C1 segment of cervical spinal cord (tissue), 14 donors: ENCODE measurements at regions not wholly inside any gene's neighbourhood (a gene's known extent, or its start where the extent isn't known, plus 50 kb on each side); places are given as distances from the start of the nearest gene placed in this dataset.

Source experiments
- DNase-seq, 14 donors: peaks; one replicate each; lab custom pipeline; 2025; lab: John Stamatoyannopoulos, UW

DNA sequence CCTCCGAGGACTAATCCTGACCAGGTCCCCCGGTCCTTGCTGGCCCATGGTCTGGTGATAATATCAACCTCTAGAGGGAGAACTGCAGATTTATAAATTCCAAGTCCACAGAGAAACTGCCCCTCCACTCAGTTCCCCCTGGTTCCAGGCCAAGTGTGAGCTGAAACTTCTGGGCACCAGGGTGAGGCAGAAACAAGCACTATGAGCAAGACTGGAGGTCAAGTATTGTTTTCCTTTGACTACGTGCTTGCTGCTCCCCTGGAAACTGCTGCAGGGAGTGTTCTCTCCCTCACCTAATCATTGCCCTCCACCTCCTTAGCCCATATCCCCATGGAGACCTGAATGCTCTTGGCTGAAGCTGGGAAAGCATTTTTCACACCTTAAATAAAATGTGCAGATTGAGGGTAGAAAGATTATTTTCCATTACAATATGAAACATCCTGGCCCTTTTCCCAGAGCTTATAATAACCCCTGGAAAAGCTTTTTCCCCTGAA lies 135.2 kb downstream of the RDH14 start:
- DNase-seq = no peak

DNA sequence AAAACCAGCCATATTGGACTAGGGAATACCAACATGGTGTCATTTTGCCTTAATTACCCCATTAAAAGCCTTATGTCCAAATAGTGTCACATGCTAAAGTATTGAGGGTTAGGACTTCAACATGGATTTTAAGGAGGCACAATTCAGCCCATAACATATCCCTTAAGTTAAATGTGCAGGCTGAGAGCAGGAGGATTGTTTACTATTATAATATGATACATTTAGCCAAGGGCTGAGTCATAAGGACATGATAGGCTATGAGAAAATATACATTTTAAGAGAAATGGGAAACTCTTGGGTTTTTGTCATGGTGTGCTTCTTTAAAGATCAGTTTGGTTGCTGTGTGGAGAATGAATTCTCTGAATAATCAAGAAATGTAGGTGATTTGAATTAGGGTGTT lies 136.8 kb downstream of the RDH14 start:
- DNase-seq = no peak

DNA sequence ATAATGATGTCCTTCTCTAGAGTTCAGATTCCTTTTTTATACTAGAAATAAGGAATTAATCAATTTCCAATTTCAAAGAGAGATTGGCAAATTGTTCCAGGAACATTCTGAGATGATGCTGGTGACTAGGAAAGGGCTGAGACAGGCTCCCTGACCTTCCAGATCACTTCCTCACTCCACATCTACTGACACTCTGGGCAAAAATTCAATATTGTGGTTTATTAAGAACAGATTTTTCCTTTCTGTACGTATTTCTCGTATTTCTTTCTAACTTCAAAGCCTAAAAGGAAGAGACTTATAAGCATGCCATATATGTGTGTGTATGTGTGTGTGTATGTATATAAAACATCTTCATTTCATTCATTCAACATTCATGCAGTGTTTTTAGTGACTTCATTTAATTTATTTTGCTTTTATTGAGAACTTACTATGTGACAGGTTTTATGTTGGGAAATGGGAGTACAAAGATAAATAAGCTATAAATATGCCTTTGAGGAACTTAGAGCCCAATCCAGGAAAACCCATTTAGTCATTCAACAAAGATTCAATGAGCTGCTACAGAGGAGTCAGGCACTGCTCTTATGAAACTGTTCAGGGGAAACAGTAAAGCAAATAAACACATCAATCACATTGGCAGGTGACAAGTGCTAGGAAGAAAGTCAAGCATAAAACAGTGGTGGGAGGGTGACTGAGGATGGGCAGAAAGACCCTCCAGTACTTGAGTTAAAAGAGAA lies 137.9 kb downstream of the RDH14 start:
- DNase-seq = no peak

DNA sequence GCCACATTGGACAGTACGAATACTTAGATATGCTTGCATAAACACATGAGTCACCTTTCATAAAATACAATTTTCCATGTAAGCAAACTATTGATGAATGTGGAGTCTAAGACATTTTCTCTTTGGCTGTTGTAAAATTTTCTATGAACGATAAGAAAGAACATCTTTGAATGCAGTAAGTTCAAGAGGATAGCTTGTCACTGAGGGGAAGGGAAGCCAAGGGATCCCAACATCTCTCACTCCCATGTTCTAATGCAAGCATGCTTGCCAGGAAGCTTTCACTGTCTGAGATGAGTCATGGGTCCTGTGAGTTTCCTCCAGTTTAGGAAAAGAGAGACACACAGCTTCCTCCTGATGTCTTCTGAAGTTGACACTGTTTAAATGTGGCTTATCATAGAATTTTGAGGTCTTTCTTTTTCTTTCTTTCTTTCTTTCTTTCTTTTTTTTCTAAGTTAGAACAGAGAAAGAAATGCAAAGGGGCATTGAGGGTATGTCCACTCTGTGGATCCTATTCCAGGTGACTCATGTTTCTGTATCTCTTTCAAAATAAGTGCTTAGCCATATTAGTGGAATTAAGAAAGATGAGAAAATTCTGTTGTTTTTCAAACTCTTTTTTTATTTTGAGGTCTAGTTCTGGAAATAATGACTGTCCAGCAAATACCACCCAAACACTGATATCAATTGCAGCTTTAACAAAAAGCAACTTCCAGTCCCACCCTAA lies 146.6 kb downstream of the RDH14 start:
- DNase-seq = no peak

DNA sequence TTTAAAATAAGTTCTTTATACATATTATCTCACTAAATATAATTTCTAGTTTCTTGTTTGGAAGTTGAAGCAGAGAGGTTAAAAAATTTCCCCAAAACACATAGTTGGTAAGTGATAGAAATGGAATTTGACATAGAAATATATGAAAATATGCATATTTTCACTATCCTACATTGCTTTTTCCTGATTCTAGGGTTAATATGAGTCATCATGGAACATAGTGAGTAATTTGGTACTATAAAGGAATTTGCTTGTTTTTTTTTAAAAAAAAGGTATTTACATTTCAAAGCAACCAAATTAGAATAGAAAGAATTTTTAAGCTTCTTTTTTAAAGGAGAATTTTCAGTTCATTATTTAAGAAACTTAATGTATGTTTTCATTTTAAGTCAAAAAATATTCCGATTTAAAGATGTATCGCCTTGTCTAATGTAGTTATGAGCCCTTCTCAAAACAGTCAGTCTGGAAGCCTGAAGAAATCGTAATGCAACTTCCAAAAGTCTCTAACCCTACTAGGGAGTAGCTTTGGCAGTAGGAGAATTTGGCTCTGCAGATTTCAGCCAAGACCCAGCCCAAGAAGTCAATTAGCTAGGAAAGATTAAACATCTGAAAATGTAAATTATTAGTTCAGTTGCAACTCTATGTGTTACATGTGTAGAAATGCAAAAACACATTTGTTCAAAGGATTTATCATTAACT lies 147.3 kb downstream of the RDH14 start:
- DNase-seq = no peak

DNA sequence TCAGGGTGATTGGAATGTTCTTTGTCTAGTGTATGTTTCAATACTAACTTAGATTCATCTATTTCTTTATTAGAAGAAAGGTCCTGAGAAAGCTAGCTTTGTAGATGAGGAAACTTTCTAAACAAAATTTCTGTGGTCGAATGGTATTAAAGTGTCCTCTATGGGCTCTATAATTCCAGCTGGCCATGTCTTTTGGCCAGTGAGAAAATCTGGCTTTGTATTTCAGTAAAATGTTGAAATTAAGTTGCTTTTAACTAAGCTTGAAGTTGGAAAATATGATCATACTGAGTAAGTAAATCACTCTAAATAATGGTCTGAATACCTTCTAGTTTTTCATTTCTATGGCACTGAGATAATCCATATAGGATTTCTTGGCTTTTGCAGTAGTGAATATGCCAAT lies 148.8 kb downstream of the RDH14 start:
- DNase-seq = no peak

DNA sequence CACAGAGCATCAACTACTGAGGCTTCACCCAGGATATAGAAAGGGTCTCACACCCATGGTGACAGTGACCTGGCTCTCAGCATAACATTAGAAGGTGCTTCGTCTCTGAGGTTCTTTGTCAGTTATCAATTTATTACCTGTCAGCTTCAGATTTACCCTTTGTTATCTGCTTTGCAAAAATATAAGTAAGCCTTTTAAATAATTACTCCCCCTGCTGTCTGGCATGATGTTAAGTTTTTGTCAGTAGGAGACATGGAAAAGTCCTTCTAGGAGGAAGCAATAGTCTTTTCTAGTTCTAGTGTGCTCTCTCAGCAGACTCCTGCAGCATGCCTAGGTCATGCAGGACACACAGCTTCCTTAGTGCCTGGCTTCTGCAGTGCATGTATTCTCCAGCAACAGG lies 149.9 kb downstream of the RDH14 start:
- DNase-seq = no peak

DNA sequence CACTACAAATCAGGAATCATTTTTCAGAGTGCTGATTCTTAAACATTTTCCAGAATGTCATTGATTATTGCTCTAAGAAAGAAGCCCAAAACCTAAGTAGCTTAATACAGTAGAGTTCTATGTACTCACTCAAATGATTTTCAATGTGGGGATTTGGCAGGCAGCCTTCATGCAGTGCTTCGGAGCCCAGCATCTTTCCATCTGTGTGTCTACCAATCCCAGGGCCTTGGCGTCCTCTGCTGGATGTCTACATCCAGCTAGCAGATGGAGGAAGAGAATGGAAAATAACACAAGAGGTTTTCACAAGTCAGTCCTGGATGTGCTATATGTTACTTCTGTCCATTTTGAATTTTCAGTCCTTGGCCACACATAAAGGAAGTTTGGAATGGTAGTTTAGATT lies 151.8 kb downstream of the RDH14 start:
- DNase-seq = no peak

DNA sequence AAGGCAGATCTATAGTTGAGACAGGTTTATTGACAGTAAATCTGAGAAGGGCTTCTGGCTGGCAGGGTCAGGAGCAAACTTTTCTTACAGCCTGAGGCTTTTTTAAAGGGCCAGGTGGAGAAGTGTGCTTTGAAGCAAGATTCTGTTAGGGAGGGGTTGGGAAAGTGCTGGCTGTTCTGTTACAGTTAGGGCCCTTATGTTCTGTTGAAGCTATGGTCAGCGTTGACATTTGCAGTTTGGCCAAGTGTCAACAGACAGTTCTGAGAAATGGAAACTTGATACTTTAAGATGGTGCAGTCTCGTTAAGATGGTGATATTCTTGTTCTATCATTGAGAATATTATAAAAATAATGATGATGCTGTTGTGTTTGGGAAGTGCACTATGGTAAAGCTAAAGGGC lies 154.2 kb downstream of the RDH14 start:
- no peak for DNase-seq

DNA sequence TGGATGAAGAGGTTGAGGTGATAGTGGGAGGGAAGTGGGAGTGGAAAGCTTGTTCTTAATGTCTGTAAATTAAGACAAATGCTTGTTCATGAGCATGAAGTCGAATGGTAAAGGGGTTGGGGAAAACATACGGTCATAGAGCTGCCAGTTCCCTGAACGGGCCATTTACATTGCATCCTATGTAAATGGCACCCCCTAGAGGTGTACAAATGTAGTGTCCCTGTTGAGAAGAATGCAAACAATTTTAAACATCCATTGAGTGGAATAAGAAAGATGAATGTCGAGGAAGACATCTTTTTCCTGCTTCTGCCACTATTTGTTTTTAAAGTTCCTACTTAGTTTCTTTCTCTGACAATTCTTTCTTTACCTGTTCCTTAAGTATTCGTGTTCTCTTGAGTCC lies 155.7 kb downstream of the RDH14 start:
- no peak for DNase-seq

DNA sequence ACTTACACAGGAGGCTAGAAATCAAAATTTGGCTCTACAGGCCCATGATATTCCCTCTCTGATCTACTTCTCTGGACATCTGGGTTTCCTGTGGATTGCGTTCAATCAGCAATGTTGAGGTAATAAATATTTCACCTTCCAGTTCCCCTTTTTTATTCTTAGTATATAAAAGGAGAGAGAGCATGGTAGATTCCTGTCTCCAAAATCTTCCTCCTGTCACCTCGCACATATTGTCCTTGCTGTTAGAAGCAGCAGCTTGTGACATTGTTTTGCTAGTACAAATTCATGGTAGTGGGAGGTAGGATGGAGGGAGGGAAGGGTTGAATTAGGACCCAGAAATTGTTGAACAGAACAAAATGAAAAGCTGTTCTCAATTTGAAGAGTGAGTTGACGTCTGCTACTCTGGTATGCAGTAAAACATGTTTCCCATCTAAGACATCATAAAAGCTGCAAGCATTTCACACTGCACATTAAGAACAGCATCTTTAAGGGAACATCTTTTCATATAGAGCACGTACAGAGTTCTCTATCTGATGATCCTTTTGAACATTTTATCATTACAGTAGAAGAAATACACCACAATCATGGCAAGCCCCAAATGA lies 156.4 kb downstream of the RDH14 start:
- no peak for DNase-seq

DNA sequence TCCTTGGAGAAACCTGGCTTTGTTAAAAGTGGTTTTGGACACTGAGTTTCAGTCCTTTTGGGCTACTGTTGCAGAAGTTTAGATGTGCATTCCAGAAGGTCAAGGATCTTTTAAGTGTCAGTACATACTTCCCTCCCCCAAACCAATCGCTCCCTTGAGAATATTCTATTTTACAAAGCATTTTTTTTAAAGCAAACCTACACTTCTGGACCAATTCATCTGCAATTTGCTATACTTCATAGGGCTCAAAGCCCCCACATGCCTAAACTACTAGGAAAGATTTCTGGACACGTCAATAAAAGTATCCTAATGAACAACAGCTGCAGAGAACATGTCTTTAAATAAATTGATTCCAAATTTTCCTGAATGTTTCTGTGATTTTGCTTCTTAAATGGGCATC lies 157.6 kb downstream of the RDH14 start:
- DNase-seq = no peak

DNA sequence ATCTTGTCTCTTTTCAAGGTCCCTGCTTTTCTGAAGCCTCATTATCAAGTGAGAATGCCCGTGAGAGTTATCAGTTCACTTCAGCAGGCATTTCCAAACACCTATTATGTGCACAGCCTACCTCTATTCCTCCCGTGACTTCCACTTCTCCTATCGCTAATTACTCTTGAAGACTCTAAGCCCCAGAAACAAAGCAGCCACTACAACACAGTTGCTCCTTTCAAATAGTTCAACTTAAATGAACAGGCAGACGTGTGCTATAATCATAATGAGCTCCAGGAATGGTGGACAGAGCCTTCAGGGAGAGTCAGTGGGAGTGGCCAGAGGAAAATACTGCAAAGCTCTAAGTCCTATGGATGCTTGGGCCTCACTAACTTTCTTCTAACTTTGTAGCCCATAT lies 159.0 kb downstream of the RDH14 start:
- DNase-seq = no peak

DNA sequence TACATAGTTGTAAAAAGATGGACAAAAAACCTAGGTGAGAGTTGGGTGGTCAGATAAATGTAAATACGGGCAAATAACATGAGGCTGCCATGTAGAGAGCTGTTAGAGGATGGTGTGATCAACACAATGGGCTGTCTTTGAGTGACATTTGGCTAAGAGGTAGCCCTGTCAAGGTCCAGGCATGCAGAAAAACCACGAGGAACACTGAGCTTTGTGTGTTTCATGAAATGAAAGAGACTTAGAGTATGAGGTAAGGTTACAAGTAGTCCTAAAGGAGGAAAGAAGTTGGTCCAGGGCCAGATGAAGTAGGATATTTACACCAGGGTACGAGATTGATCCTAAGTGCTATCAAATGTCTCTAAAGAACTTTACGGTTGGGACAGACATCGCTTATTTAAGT lies 160.9 kb downstream of the RDH14 start:
- DNase-seq = no peak

DNA sequence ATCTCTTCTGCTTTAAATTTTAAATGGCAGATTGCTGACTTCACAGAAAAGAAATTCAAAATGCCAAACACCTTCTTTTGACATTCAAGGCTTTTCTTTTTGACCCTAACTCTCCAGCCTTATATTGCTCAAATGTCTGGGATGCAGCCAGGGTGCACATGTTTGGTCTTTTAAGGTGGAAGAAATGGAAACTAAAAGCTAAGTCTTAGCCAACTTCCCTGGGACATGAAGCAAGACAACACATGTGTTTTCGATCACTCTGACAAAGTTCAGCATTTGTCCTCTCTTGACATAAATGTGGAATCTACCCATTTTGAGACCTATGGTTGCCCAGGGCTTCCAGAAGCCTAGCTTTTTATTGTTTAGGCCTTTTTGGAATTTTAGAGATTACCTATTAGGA lies 161.6 kb downstream of the RDH14 start:
- DNase-seq = no peak

DNA sequence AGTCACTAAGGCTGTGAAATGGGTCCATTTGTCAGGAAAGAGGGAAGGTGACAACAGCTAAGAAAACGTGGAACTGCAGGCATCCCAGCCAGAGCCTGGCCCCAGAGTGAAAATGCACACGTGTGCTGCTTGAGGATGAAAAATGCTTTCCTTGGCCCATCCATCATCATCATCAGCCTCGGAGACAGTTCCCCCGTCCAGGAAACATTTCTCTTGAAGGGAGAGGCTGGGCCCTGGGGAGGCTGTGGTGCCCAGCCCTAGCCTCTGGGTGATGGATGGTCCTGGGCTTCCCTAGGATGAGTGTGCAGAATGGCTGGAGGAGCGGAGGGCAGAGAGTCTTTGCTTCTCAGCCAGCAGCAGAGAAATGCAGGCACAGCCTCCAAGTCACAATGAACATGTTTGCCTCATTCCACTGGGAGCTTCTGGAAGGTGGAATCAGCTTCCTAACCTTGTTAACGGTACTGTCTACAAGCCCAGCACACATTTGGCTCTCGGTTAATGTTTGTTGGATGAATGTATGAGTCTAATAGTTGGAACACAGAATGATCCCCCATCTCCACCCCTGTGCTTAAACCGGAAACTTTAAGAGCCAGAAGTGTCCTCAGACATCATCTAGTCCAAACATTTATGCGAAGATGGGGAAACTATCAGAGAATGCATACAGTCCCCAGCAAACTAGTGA lies 164.0 kb downstream of the RDH14 start:
- DNase-seq = no peak

DNA sequence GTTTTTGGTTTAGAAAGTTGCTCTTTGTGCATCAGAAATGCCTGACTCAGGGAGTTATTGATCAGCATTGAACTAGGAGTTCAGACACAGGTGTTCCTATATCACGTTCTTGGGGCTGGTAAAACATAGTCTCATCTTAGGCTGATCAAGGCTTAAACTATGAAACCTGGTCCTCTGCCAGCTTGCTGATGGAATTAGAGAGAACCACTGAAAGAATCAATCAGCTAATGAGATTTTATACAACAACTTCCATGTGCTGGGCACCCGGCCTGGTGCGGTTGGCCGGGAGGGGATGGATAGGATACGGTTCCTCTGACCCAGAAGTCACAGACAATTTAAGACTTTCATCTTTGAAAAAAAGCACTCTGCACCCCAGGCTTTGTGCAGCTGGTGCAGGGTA lies 164.9 kb downstream of the RDH14 start:
- DNase-seq = no peak

DNA sequence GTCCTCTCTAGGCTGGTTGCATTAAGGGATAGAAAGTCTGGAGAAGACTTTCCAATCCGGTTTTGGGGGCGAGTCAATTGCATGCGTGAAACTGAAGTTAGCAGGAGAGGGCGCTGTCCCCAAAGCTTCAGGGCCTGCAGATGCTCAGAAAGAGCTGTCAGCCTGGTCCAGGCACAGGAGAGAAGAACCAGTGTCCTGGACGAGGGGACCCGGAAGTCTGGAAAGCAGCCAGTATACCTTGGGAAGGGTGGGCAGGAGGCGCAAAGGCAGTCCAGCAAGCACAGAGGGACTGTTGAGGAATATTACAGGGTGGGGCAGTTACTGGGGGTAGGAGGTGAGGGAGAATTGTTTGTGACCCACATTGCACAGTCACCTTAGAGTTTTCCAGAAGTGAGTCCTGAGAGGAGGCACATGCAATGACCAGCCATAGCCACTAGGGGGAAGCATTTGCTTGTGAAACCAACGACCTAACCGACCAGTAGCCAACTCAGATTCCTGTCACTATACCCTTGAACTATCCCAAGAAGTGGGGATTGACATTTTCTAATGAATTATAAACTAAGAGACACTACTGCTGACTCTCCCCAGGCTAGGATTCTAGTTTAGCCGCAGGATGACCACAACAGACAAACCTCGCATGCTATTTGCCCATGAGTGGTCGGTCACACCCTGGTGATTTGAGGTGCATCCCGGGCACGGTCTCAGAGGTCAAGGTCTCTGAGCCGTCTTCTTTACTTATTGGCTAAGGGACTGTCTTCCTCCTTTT lies 172.8 kb downstream of the RDH14 start:
- DNase-seq = peak in 13 of 14 donors; percentile 5 to 71 (median 39)

DNA sequence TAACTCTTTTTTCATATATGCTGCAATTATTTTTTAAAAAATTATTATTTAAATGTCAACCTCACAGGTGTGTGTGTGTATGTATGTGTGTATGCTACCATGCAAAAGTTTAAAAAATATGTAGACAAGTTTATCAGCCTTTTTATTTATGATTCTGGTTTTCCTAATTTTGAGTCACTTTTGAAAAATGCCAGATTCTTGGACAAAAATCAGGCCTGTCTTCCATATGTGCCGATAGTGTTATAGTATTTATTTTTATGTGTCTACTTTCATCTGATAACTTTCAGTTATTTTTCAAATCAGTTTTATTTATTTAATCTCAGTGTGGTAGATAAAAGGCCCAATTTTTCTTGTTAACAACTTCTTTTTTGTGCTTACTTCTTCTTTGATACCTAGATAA lies 176.2 kb downstream of the RDH14 start:
- no peak for DNase-seq

DNA sequence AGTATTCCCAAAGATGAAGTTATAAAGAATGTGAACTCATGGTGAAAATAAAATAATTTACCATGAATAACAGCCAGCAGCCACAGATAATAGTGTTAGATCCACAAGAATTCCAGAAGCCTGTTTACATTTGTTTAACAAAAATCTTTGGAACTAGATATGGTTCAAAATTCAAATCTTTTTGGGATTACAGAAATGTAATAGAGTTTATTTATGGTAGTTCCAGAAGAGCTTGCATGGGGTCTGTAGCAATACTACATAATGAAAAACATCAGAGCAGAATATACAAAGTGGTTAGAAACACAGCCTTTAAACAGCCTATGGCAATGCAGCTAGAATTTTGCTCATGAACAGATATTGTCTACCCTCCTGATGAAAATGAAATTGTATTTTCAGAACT lies 179.1 kb downstream of the RDH14 start:
- DNase-seq = no peak

DNA sequence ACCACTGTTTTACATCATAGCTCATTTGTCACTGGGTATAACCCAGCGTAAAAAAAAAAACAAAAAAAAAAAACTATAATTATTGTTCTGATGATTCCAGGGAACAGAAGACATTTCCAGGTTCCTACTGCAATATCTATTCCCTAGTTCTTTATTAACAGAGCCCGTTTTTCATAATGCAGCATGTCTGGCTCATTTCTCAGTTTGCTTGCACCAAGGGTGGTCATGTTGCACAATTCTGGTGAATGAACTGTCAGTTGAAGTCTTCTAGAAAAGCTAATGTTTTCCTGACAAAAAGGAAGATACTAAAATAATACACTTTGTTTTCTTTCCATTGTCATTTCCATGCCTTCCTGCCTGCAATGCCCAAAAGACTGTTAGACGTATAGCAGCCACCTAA lies 180.1 kb downstream of the RDH14 start:
- no peak for DNase-seq
